Osteocyte (in vitro differentiated cells): ENCODE measurements at regions not wholly inside any gene's neighbourhood (a gene's known extent, or its start where the extent isn't known, plus 50 kb on each side); places are given as distances from the start of the nearest gene placed in this dataset.

Experiments
- DNase-seq: peaks from one replicate; pipeline ENCODE4 v3.0.0; 2021; ENCODE audit warnings: mixed read lengths; ENCODE audit not compliant: unreplicated experiment; ENCODE audit errors: extremely low spot score
- H3K27ac Mint-ChIP-seq: one replicate; pipeline ENCODE4 v1.8.0; 2021; ENCODE audit warnings: mild to moderate bottlenecking, mixed read lengths; ENCODE audit not compliant: unreplicated experiment
- H3K27me3 Mint-ChIP-seq: one replicate; pipeline ENCODE4 v1.8.0; 2021; ENCODE audit warnings: mixed read lengths; ENCODE audit not compliant: unreplicated experiment
- H3K36me3 Mint-ChIP-seq: one replicate; pipeline ENCODE4 v1.8.0; 2021; ENCODE audit warnings: mixed read lengths; ENCODE audit not compliant: unreplicated experiment
- H3K4me1 Mint-ChIP-seq: one replicate; pipeline ENCODE4 v1.8.0; 2021; ENCODE audit warnings: mixed read lengths; ENCODE audit not compliant: unreplicated experiment
- H3K4me3 Mint-ChIP-seq: one replicate; pipeline ENCODE4 v1.8.0; 2021; ENCODE audit warnings: mild to moderate bottlenecking, moderate library complexity, mixed read lengths; ENCODE audit not compliant: unreplicated experiment
- H3K9me3 Mint-ChIP-seq: one replicate; pipeline ENCODE4 v1.8.0; 2021; ENCODE audit warnings: mixed read lengths; ENCODE audit not compliant: unreplicated experiment
- TF ChIP-seq, protein P1 (sequence below): fragments of 200-600 bp; sonication (generic); IDR thresholded peaks from 2 replicates; pipeline ENCODE4 v1.5.0; 2021; ENCODE audit warnings: antibody characterized with exemption, mild to moderate bottlenecking, moderate library complexity

DNA sequence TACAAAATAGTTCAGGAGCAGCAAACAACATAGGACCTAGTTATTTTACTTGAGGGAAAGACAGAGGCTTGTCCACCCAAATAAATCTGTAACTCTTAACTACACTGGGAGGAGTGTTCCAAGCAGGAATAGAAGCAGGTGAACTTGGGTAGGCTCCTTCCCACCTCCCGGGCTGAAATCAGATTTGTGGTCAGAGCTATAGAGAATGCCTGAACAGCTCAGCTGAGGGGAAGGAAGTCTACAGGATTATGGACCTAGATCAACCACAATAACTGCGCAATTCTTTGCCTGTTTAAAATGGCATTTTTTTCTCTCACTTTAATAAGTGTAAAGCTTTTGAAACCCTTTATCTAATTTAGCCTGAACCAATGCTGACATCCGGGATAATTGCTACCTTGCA, 73.5 kb upstream of the IRS2 start:
- Mint-ChIP-seq H3K27ac (no peak overlapping the region), H3K4me1 (no peaks in the 10 kb centered on the region), H3K4me3 (no peak overlapping the region), H3K36me3 (no peaks in the 10 kb centered on the region), H3K27me3 (peaks cover 33% of the 10 kb centered on the region), H3K9me3 (no peaks in the 10 kb centered on the region)
- TF ChIP-seq, protein P1, sequence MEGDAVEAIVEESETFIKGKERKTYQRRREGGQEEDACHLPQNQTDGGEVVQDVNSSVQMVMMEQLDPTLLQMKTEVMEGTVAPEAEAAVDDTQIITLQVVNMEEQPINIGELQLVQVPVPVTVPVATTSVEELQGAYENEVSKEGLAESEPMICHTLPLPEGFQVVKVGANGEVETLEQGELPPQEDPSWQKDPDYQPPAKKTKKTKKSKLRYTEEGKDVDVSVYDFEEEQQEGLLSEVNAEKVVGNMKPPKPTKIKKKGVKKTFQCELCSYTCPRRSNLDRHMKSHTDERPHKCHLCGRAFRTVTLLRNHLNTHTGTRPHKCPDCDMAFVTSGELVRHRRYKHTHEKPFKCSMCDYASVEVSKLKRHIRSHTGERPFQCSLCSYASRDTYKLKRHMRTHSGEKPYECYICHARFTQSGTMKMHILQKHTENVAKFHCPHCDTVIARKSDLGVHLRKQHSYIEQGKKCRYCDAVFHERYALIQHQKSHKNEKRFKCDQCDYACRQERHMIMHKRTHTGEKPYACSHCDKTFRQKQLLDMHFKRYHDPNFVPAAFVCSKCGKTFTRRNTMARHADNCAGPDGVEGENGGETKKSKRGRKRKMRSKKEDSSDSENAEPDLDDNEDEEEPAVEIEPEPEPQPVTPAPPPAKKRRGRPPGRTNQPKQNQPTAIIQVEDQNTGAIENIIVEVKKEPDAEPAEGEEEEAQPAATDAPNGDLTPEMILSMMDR, result no peak
- no peak for DNase-seq

DNA sequence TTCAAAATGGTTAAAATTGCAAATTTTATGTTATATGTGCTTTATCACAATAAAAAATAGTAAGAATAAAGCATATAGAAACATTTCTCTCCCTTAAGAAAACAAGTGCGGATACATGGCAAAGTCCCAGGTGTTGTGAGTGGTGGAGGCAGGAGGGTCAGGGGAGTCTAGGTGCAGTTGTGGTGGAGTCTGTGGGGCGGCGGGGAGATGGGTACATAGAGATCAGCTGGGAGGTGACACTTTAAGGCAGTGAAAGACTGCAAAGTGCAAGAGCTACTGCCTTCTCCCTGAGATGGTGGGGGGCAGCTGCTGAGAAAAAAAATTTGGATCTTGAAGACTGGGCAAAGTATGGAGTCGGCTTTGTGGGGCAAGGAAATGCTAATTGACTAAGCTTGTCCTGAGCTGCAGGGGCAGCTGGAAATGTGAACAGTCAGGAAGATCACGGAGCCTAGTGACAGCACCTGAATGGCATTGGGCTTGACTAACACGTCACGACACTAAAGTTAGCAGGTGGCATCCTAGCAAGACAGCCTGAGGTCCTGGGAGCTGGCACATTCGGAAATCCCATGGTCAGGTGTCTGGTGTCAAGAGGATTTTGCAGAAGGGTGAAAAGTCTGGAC, 72.9 kb upstream of the IRS2 start:
- no peak overlapping the region for H3K27ac Mint-ChIP-seq
- H3K36me3 Mint-ChIP-seq, result no peaks in the 10 kb centered on the region
- H3K27me3 Mint-ChIP-seq, result peaks cover 39% of the 10 kb centered on the region
- no peaks in the 10 kb centered on the region for H3K4me1 Mint-ChIP-seq
- TF ChIP-seq, protein P1, result no peak
- H3K4me3 Mint-ChIP-seq, result no peak overlapping the region
- DNase-seq, result no peak
- H3K9me3 Mint-ChIP-seq, result no peaks in the 10 kb centered on the region

DNA sequence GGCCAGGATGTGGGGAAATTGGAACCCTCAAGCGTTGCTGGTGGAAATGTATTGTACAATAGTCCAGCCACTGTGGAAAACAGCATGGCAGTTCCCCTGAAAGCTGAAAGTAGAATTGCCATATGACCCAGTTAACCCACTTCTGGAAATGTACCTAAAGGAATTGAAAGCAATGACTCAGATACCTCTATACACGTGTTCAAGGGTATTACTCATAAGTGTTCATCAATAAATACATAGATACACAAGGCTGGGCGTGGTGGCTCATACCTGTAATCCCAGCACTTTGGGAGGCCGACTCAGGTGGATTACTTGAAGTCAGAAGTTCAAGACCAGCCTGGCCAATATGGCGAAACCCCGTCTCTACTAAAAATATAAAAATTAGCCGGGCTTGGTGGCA, 71.9 kb upstream of the IRS2 start:
- no peak overlapping the region for H3K4me3 Mint-ChIP-seq
- TF ChIP-seq, protein P1, result no peak
- H3K9me3 Mint-ChIP-seq, result no peaks in the 10 kb centered on the region
- no peak for DNase-seq
- H3K36me3 Mint-ChIP-seq, result no peaks in the 10 kb centered on the region
- H3K4me1 Mint-ChIP-seq, result no peaks in the 10 kb centered on the region
- H3K27me3 Mint-ChIP-seq, result peaks cover 46% of the 10 kb centered on the region
- H3K27ac Mint-ChIP-seq, result no peak overlapping the region

DNA sequence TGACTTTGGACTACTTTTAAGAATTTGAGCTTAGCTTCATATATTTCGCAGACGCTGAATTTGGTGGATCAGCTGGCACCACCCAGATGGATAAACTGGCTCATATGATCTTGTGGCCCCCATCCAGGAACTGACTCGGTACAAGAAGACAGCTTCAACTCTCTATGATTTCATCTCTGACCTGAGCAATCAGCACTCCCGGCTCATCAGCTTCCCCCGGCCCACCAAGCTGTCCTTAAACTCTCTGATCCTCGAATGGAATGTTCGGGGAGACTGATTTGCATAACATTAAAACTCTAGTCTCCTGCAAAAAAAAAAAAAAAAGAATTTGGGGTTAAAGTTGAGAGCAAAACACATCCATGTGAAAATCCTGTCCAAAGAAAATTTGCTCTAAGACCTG, 71.4 kb upstream of the IRS2 start:
- Mint-ChIP-seq H3K4me1 (no peaks in the 10 kb centered on the region), H3K36me3 (no peaks in the 10 kb centered on the region)

DNA sequence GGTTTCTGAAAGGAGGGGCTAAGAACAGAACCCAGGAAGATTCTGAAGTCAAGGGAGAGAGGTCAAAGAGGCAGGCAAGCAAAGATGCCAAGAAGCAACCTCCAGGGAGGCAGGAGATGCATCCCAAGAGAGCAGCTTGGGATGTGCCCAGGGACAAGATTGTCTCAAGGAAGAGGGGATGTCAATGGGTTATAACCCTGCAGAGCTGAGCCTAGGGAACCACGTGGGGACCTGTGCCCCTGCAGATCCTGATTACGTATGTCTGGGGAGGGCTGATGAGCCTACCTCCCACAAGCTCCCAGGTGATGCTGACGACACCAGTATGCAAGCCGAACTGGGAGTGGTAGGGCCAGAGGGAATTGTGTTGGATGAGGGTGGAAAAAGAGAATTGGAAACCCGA, 70.9 kb upstream of the IRS2 start:
- Mint-ChIP-seq H3K9me3 (no peaks in the 10 kb centered on the region), H3K4me1 (no peaks in the 10 kb centered on the region), H3K27ac (no peak overlapping the region), H3K36me3 (no peaks in the 10 kb centered on the region), H3K27me3 (peaks cover 53% of the 10 kb centered on the region), H3K4me3 (no peak overlapping the region)
- no peak for DNase-seq
- TF ChIP-seq, protein P1, result no peak

More for the DNA sequence above, 71.4 kb upstream of the IRS2 start:
- Mint-ChIP-seq H3K4me3 (no peak overlapping the region), H3K27me3 (peaks cover 51% of the 10 kb centered on the region), H3K27ac (no peak overlapping the region), H3K9me3 (no peaks in the 10 kb centered on the region)
- TF ChIP-seq, protein P1, result no peak
- DNase-seq, result no peak
